GM18951 (cell line): ENCODE measurements at regions not wholly inside any gene's neighbourhood (a gene's known extent, or its start where the extent isn't known, plus 50 kb on each side); places are given as distances from the start of the nearest gene placed in this dataset.

ENCODE experiments used
- POLR2A ChIP-seq: IDR thresholded peaks from 4 replicates; pipeline ENCODE4 v1.6.1; 2011; ENCODE audit warnings: mild to moderate bottlenecking; ENCODE audit not compliant: insufficient read length, insufficient read depth; ENCODE audit errors: extremely low read depth
- in situ Hi-C: fragments of 300-500 bp; cut with MboI; formaldehyde crosslinking; loops from one replicate; pipeline ENCODE4 v1.12.0; 2022; ENCODE audit warnings: low sequenced_read_pairs, mixed read lengths, inconsistent platforms; ENCODE audit not compliant: unreplicated experiment

GRCh38 chr18:76710646-76711520 lies 111.5 kb upstream of the ZNF236 start:
- in situ Hi-C loops, result loop anchor here (25.0 kb wide), 1 partner anchor 324 kb away; no protein-coding TSS in a partner anchor

GRCh38 chr18:76709659-76710645 lies 112.4 kb upstream of the ZNF236 start:
- no peak for TF ChIP-seq POLR2A
- in situ Hi-C loops, result loop anchor here (25.0 kb wide), 1 partner anchor 323 kb away; no protein-coding TSS in a partner anchor

More at GRCh38 chr18:76710646-76711520, 111.5 kb upstream of the ZNF236 start:
- TF ChIP-seq POLR2A, result no peak

- TF ChIP-seq POLR2A, result no peak
- in situ Hi-C loops, result loop anchor here (25.0 kb wide), 1 partner anchor 322 kb away; no protein-coding TSS in a partner anchor
These were observed 113.5 kb upstream of the ZNF236 start for GRCh38 chr18:76708722-76709353.

GRCh38 chr18:76708071-76708721 lies 114.2 kb upstream of the ZNF236 start:
- no peak for TF ChIP-seq POLR2A
- in situ Hi-C loops, result loop anchor here (25.0 kb wide), 1 partner anchor 321 kb away; no protein-coding TSS in a partner anchor

- TF ChIP-seq POLR2A, result no peak
- in situ Hi-C loops, result loop anchor here (25.0 kb wide), 1 partner anchor 320 kb away; no protein-coding TSS in a partner anchor
These were observed 114.8 kb upstream of the ZNF236 start for GRCh38 chr18:76707534-76707933.

- in situ Hi-C loops, result loop anchor here (25.0 kb wide), 1 partner anchor 317 kb away; no protein-coding TSS in a partner anchor
These were observed 117.8 kb upstream of the ZNF236 start for GRCh38 chr18:76704589-76704988.

- no peak for TF ChIP-seq POLR2A
- in situ Hi-C loops, result loop anchor here (25.0 kb wide), 1 partner anchor 313 kb away; no protein-coding TSS in a partner anchor
These were observed 122.4 kb upstream of the ZNF236 start for GRCh38 chr18:76699923-76700322.

- no peak for TF ChIP-seq POLR2A
- in situ Hi-C loops, result no loop called here
These were observed 124.9 kb upstream of the ZNF236 start for GRCh38 chr18:76697441-76697901.

- no peak for TF ChIP-seq POLR2A
- in situ Hi-C loops, result no loop called here
These were observed 130.6 kb upstream of the ZNF236 start for GRCh38 chr18:76691800-76692199.

GRCh38 chr18:76689646-76690264 lies 132.6 kb upstream of the ZNF236 start:
- TF ChIP-seq POLR2A, result no peak
- in situ Hi-C loops, result no loop called here

GRCh38 chr18:76688724-76689472 lies 133.5 kb upstream of the ZNF236 start:
- in situ Hi-C loops, result no loop called here

More at GRCh38 chr18:76688724-76689472, 133.5 kb upstream of the ZNF236 start:
- TF ChIP-seq POLR2A, result no peak
